Esophagus muscularis mucosa (tissue), 4 donors: ENCODE measurements at regions not wholly inside any gene's neighbourhood (a gene's known extent, or its start where the extent isn't known, plus 50 kb on each side); places are given as distances from the start of the nearest gene placed in this dataset.
"Not testable (repeated sequence)": the region's sequence is repeated elsewhere in the genome, so short reads cannot be mapped to it uniquely, and the experiment has no call there.

Experiments used
- DNase-seq: peaks from one replicate; pipeline ENCODE4 v3.0.0-alpha.2; 2017; ENCODE audit errors: extremely low spot score
- H3K27ac ChIP-seq, 4 donors: fragments of 200-600 bp; sonication (generic); replicated peaks in 1 of 4; 1 replicate in 3 of 4; 2 replicates in 1 of 4; pipeline ENCODE4 v1.5.1; 2016 to 2019; ENCODE audit warnings: mild to moderate bottlenecking in 1 of 4
- H3K27me3 ChIP-seq, 4 donors: fragments of 200-600 bp; sonication (generic); one replicate each; pipeline versions ENCODE4 v1.5.1 to v1.6.0; 2016 to 2019
- H3K36me3 ChIP-seq, 4 donors: fragments of 200-600 bp; sonication (generic); one replicate each; pipeline ENCODE4 v1.5.1; 2016 to 2019
- H3K4me1 ChIP-seq, 4 donors: fragments of 200-600 bp; sonication (generic); one replicate each; pipeline ENCODE4 v1.5.1; 2016 to 2019
- H3K4me3 ChIP-seq, 4 donors: fragments of 200-600 bp; sonication (generic); 1 replicate in 2 of 4; 2 replicates in 2 of 4; pipeline ENCODE4 v1.5.1; 2016 to 2019; ENCODE audit warnings: mild to moderate bottlenecking in 4 of 4, moderate library complexity in 1 of 4
- H3K9me3 ChIP-seq, 4 donors: fragments of 200-600 bp; sonication (generic); 1 replicate in 3 of 4; 2 replicates in 1 of 4; pipeline ENCODE4 v1.5.1; 2016 to 2019
- EP300 ChIP-seq: sonication (generic); formaldehyde crosslinking; IDR thresholded peaks from one replicate; pipeline ENCODE4 v1.6.1; 2017; ENCODE audit warnings: antibody characterized with exemption
- POLR2A ChIP-seq: fragments of 450-650 bp; IDR thresholded peaks from one replicate; pipeline ENCODE4 v1.6.1; 2017; ENCODE audit warnings: antibody characterized with exemption, moderate library complexity, mild to moderate bottlenecking, low read depth
- POLR2AphosphoS5 ChIP-seq, 2 donors: sonication (generic); formaldehyde crosslinking; IDR thresholded peaks; one replicate each; pipeline ENCODE4 v1.6.1; 2017; ENCODE audit warnings: antibody characterized with exemption in 2 of 2
- WGBS: methylation state at CpG from one replicate; pipeline ENCODE4 v1.1.5; 2018; 5-methylcytosine and 5-hydroxymethylcytosine counted together
- intact Hi-C: fragments of 100-400 bp; cut with DNase I; formaldehyde crosslinking; loops from one replicate; pipeline ENCODE4 v1.15.1; 2023
- TF ChIP-seq, protein P1 (sequence below), 3 experiments: fragments of 200-600 bp in 2 of 3; fragments of 450-650 bp in 1 of 3; sonication (generic) in 2 of 3; IDR thresholded peaks; one replicate each; pipeline ENCODE4 v1.5.1; 2017 to 2019; ENCODE audit warnings: antibody characterized with exemption in 3 of 3, mild to moderate bottlenecking in 2 of 3, moderate library complexity in 1 of 3

DNA sequence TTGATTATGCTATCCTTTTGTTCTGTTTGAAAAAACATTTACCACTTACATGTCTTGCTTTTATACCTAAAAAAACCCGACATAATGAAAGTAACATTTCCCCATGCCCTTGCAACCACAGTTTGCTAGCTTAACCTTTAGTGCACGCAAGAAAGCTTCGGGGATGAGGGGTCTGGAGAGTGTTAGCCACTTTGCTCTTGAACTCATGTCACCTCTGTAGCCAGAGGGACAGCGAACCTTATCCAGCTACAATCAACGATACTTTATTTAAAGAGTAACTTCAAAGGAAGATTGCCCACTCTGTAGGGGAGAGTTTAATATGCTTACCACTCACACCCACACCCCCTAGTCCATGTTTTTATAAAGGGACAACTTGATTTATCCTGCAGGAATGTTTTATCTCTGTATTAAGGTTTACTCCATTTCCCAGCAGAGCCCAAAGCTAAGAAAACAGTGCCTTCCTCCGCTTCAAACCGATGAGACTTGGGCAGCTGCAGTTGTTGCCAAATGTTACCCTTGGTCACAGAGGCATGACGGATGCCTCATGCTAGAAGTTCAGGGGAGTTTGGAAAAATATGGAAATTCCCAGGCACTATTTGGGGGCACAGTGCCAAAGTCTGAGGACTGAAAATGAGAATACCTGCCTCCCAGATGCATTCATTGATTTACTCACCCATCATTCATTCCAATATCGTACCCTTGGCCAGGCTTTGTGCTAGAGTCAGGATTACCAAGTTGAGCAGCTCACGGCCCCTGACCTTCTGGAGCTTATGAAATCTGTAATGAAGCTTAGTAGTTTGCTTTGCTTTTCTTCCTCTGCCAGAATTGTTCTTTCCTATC is 61.4 kb upstream of the VCAM1 start:
- Histone ChIP-seq H3K36me3 (no peaks in the 10 kb centered on the region), H3K4me1 (peaks cover 0 to 14% (median 0%) of the 10 kb centered on the region in 4 donors), H3K27ac (no peak overlapping the region), H3K4me3 (no peak overlapping the region), H3K9me3 (no peaks in the 10 kb centered on the region), H3K27me3 (no peaks in the 10 kb centered on the region)
- DNase-seq: no peak
- intact Hi-C loops: no loop called here
- 67% methylated on average over 10 of the region's 10 CpGs for WGBS
- no peak for TF ChIP-seq EP300
- no peak for TF ChIP-seq POLR2A
- TF ChIP-seq POLR2AphosphoS5 (IDR thresholded peaks at IDR 0.05): no peak
- TF ChIP-seq, protein P1, sequence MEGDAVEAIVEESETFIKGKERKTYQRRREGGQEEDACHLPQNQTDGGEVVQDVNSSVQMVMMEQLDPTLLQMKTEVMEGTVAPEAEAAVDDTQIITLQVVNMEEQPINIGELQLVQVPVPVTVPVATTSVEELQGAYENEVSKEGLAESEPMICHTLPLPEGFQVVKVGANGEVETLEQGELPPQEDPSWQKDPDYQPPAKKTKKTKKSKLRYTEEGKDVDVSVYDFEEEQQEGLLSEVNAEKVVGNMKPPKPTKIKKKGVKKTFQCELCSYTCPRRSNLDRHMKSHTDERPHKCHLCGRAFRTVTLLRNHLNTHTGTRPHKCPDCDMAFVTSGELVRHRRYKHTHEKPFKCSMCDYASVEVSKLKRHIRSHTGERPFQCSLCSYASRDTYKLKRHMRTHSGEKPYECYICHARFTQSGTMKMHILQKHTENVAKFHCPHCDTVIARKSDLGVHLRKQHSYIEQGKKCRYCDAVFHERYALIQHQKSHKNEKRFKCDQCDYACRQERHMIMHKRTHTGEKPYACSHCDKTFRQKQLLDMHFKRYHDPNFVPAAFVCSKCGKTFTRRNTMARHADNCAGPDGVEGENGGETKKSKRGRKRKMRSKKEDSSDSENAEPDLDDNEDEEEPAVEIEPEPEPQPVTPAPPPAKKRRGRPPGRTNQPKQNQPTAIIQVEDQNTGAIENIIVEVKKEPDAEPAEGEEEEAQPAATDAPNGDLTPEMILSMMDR (IDR thresholded peaks at IDR 0.05): no peak

GRCh38 chr1:100658716-100659026 is 60.9 kb upstream of the VCAM1 start:
- no peaks in the 10 kb centered on the region for H3K27me3 ChIP-seq
- DNase-seq: no peak
- H3K4me1 ChIP-seq: peaks cover 0 to 14% (median 0%) of the 10 kb centered on the region in 4 donors
- intact Hi-C loops: no loop called here
- no peaks in the 10 kb centered on the region for H3K36me3 ChIP-seq
- H3K4me3 ChIP-seq: no peak overlapping the region
- TF ChIP-seq POLR2AphosphoS5 (IDR thresholded peaks at IDR 0.05): no peak
- no peak for TF ChIP-seq POLR2A
- no peak for TF ChIP-seq EP300
- TF ChIP-seq, protein P1 (IDR thresholded peaks at IDR 0.05): no peak
- no peaks in the 10 kb centered on the region for H3K9me3 ChIP-seq
- no peak overlapping the region for H3K27ac ChIP-seq

DNA sequence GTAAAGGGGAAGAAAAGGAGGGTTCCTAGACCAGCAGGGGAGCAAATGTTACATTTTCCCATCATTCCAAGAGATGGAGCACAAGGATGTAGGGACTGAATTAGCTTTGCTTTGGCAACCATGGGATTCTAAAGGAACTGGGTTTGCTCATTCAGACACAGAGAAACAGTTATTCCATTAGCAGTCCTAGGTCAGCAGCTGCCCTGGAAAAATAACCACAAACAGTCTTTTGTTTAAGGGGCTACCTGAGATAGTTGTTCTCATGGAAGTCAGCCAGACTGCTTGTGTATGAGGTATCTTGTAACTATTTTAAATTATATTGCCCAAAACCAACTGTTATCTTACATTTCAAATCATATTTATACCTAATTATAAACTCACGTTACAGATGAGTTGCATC is 58.4 kb upstream of the VCAM1 start:
- no peaks in the 10 kb centered on the region for H3K27me3 ChIP-seq
- H3K4me1 ChIP-seq: peaks cover 0 to 14% (median 0%) of the 10 kb centered on the region in 4 donors
- intact Hi-C loops: no loop called here
- no peaks in the 10 kb centered on the region for H3K36me3 ChIP-seq
- no peak overlapping the region for H3K4me3 ChIP-seq
- DNase-seq: no peak
- TF ChIP-seq, protein P1 (IDR thresholded peaks at IDR 0.05): no peak
- TF ChIP-seq EP300 (no peak), POLR2AphosphoS5 (IDR thresholded peaks at IDR 0.05) (no peak), POLR2A (no peak)
- 84% methylated on average over 1 of the region's 1 CpG for WGBS
- H3K9me3 ChIP-seq: no peaks in the 10 kb centered on the region
- no peak overlapping the region for H3K27ac ChIP-seq

DNA sequence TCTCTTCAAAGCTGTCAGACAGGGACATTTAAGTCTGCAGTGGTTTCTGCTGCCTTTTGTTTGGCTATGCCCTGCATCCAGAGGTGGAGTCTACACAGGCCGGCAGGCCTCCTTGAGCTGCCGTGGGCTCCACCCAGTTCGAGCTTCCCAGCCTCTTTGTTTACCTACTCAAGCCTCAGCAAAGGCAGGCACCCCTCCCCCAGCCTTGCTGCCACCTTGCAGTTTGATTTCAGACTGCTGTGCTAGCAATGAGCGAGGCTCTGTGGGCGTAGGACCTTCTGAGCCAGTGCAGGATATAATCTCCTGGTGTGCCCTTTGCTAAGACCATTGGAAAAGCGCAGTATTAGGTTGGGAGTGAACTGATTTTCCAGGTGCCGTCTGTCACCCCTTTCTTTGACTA is 51.0 kb upstream of the VCAM1 start:
- DNase-seq, H3K27ac ChIP-seq, intact Hi-C loops: not testable (repeated sequence)

More for the DNA sequence above, 51.0 kb upstream of the VCAM1 start:
- H3K27me3 ChIP-seq, H3K9me3 ChIP-seq, H3K4me3 ChIP-seq, H3K4me1 ChIP-seq, H3K36me3 ChIP-seq: not testable (repeated sequence)
- 98% methylated on average over 7 of the region's 7 CpGs for WGBS
